H1 (cell line): ENCODE measurements at regions not wholly inside any gene's neighbourhood (a gene's known extent, or its start where the extent isn't known, plus 50 kb on each side); places are given as distances from the start of the nearest gene placed in this dataset.

ENCODE experiments used
- CTCF ChIA-PET: fragments of 300-600 bp; sonication (Branson Sonifier 250); formaldehyde crosslinking; loops from one replicate; lab custom pipeline; 2021; ENCODE audit not compliant: partially characterized antibody; lab: Charles Lee
- POLR2A ChIA-PET: fragments of 300-600 bp; sonication (Branson Sonifier 250); formaldehyde crosslinking; loops from one replicate; lab custom pipeline; 2021; ENCODE audit warnings: inconsistent platforms; ENCODE audit not compliant: partially characterized antibody; lab: Charles Lee
- DNase-seq, 2 experiments: peaks; one replicate each; pipeline versions ENCODE4 v3.0.0 to v3.0.0-alpha.2; 2010 to 2022; ENCODE audit warnings: low spot score in 2 of 2, low read depth in 1 of 2, mixed read lengths in 1 of 2
- FAIRE-seq: peaks from 2 replicates; lab custom pipeline; 2011; peaks lifted over from hg19 to GRCh38; lab: Jason Lieb, UNC
- H2AFZ ChIP-seq: 2 replicates; pipeline ENCODE4 v1.8.1; 2012; ENCODE audit warnings: low read length, inconsistent platforms
- H2AK5ac ChIP-seq: 2 replicates; pipeline ENCODE4 v1.6.1; 2013; ENCODE audit warnings: low read depth, low read length
- H2BK120ac ChIP-seq: replicated peaks from 2 replicates; pipeline ENCODE3; 2013; ENCODE audit warnings: low read depth, low read length, inconsistent platforms
- H2BK12ac ChIP-seq: 2 replicates; pipeline ENCODE4 v1.6.1; 2013; ENCODE audit warnings: low read depth, low read length
- H2BK15ac ChIP-seq: 2 replicates; pipeline ENCODE4 v1.6.1; 2013; ENCODE audit warnings: low read length
- H2BK20ac ChIP-seq: 2 replicates; pipeline ENCODE4 v1.6.1; 2013; ENCODE audit warnings: low read length
- H2BK5ac ChIP-seq: 2 replicates; pipeline ENCODE4 v1.6.1; 2013; ENCODE audit warnings: low read depth, low read length
- H3K14ac ChIP-seq: 2 replicates; pipeline ENCODE4 v1.6.1; 2013; ENCODE audit warnings: inconsistent platforms; ENCODE audit not compliant: insufficient read length
- H3K18ac ChIP-seq: 2 replicates; pipeline ENCODE4 v1.6.1; 2013; ENCODE audit warnings: low read length; ENCODE audit errors: extremely low read depth
- H3K23ac ChIP-seq: 2 replicates; pipeline ENCODE4 v1.6.1; 2013; ENCODE audit warnings: inconsistent platforms; ENCODE audit not compliant: insufficient read length
- H3K23me2 ChIP-seq: 2 replicates; pipeline ENCODE4 v1.6.1; 2013; ENCODE audit warnings: low read depth, low read length
- H3K27ac ChIP-seq: 2 replicates; pipeline ENCODE4 v1.6.1; 2011; ENCODE audit warnings: low read depth, low read length, inconsistent platforms
- H3K27me3 ChIP-seq, 4 experiments: replicated peaks in 1 of 4; 1 replicate in 1 of 4; 2 replicates in 3 of 4; pipeline versions ENCODE4 v1.6.1 to v1.8.1; 2011 to 2013; ENCODE audit warnings: low read length in 3 of 4, mild to moderate bottlenecking in 3 of 4, inconsistent platforms in 2 of 4, mixed read lengths in 2 of 4, moderate library complexity in 1 of 4; ENCODE audit not compliant: control insufficient read depth in 3 of 4, insufficient read depth in 3 of 4; ENCODE audit errors: extremely low read depth in 1 of 4
- H3K36me3 ChIP-seq, 4 experiments: 2 replicates each; pipeline versions ENCODE4 v1.6.1 to v1.8.1; 2011 to 2013; ENCODE audit warnings: mild to moderate bottlenecking in 4 of 4, low read length in 3 of 4, moderate library complexity in 2 of 4, control low read depth in 1 of 4, inconsistent platforms in 1 of 4; ENCODE audit not compliant: insufficient read depth in 4 of 4, control insufficient read depth in 2 of 4
- H3K4ac ChIP-seq: replicated peaks from 2 replicates; pipeline ENCODE3; 2013; ENCODE audit warnings: low read length, low read depth, mixed read lengths, inconsistent platforms; ENCODE audit not compliant: insufficient read length
- H3K4me1 ChIP-seq, 4 experiments: replicated peaks in 1 of 4; 1 replicate in 1 of 4; 2 replicates in 3 of 4; pipeline versions ENCODE4 v1.6.1 to v1.8.1; 2011 to 2013; ENCODE audit warnings: low read length in 3 of 4, inconsistent platforms in 2 of 4, mixed read lengths in 1 of 4; ENCODE audit not compliant: insufficient read depth in 4 of 4, control insufficient read depth in 3 of 4
- H3K4me2 ChIP-seq, 2 experiments: 2 replicates each; pipeline versions ENCODE4 v1.6.1 to v1.8.1; 2011 to 2013; ENCODE audit warnings: low read depth in 2 of 2, low read length in 2 of 2, control low read depth in 1 of 2, inconsistent platforms in 1 of 2, mild to moderate bottlenecking in 1 of 2; ENCODE audit not compliant: insufficient read depth in 1 of 2
- H3K4me3 ChIP-seq, 4 experiments: fragments of 200-600, 300-600 bp in 1 of 4; sonication (generic), shearing (Covaris generic), sonication (Bioruptor Twin) in 1 of 4; 2 replicates each; pipeline versions ENCODE4 v1.5.1 to v1.8.1; 2011 to 2016; ENCODE audit warnings: low read length in 4 of 4, low read depth in 3 of 4, control low read depth in 2 of 4, inconsistent platforms in 2 of 4, mild to moderate bottlenecking in 2 of 4, mixed read lengths in 1 of 4, moderate library complexity in 1 of 4; ENCODE audit not compliant: insufficient read depth in 2 of 4; ENCODE audit errors: extremely low read depth in 1 of 4
- H3K56ac ChIP-seq: replicated peaks from 2 replicates; pipeline ENCODE3; 2013; ENCODE audit warnings: low read depth, mild to moderate bottlenecking, mixed read lengths, low read length, inconsistent platforms; ENCODE audit not compliant: insufficient read length
- H3K79me1 ChIP-seq: 2 replicates; pipeline ENCODE4 v1.6.1; 2013; ENCODE audit warnings: low read depth, low read length, control low read depth
- H3K79me2 ChIP-seq, 2 experiments: 2 replicates each; pipeline versions ENCODE4 v1.6.1 to v1.8.1; 2012 to 2013; ENCODE audit warnings: low read length in 2 of 2, mild to moderate bottlenecking in 2 of 2, inconsistent platforms in 1 of 2; ENCODE audit not compliant: insufficient read depth in 2 of 2, control insufficient read depth in 1 of 2
- H3K9ac ChIP-seq, 4 experiments: replicated peaks in 1 of 4; 1 replicate in 1 of 4; 2 replicates in 3 of 4; pipeline versions ENCODE4 v1.6.1 to v1.8.1; 2011 to 2013; ENCODE audit warnings: low read depth in 3 of 4, low read length in 3 of 4, control low read depth in 2 of 4, mild to moderate bottlenecking in 2 of 4, moderate library complexity in 2 of 4, inconsistent platforms in 1 of 4; ENCODE audit errors: extremely low read depth in 1 of 4
- H3K9me3 ChIP-seq, 2 experiments: 2 replicates each; pipeline versions ENCODE4 v1.6.1 to v1.8.1; 2012 to 2013; ENCODE audit warnings: mild to moderate bottlenecking in 2 of 2, moderate library complexity in 2 of 2, control low read depth in 1 of 2, inconsistent platforms in 1 of 2, low read depth in 1 of 2, low read length in 1 of 2, mixed read lengths in 1 of 2; ENCODE audit not compliant: insufficient read depth in 2 of 2
- H4K20me1 ChIP-seq, 2 experiments: replicated peaks in 1 of 2; 2 replicates each; pipeline versions ENCODE3 to v1.8.1; 2011 to 2013; ENCODE audit warnings: inconsistent platforms in 2 of 2, low read length in 2 of 2, mild to moderate bottlenecking in 1 of 2; ENCODE audit not compliant: insufficient read depth in 2 of 2, control insufficient read depth in 1 of 2
- H4K5ac ChIP-seq: 2 replicates; pipeline ENCODE4 v1.6.1; 2013; ENCODE audit warnings: low read length, low read depth, mixed read lengths, inconsistent platforms; ENCODE audit not compliant: insufficient read length
- H4K8ac ChIP-seq: 2 replicates; pipeline ENCODE4 v1.8.0; 2013; ENCODE audit warnings: mild to moderate bottlenecking, moderate library complexity, low read length, inconsistent platforms; ENCODE audit not compliant: insufficient read depth; ENCODE audit errors: extremely low read depth
- H4K91ac ChIP-seq: replicated peaks from 2 replicates; pipeline ENCODE3; 2013; ENCODE audit warnings: low read length, mixed read lengths, inconsistent platforms; ENCODE audit not compliant: insufficient read length
- FOSL1 ChIP-seq: IDR thresholded peaks from 2 replicates; pipeline ENCODE4 v1.6.1; 2011; ENCODE audit warnings: mild to moderate bottlenecking, low read depth, low read length, moderate library complexity; ENCODE audit not compliant: insufficient read depth
- HDAC6 ChIP-seq: IDR thresholded peaks from one replicate; pipeline ENCODE4 v1.7.1; 2012; ENCODE audit warnings: low read depth, mild to moderate bottlenecking, inconsistent platforms, low read length, moderate library complexity
- RXRA ChIP-seq: IDR thresholded peaks from 2 replicates; pipeline ENCODE4 v1.6.1; 2011; ENCODE audit warnings: low read depth, mild to moderate bottlenecking, low read length, moderate library complexity; ENCODE audit not compliant: insufficient read depth
- TAF7 ChIP-seq: optimal IDR thresholded peaks from 2 replicates; pipeline ENCODE3; 2011; ENCODE audit warnings: low read depth, mild to moderate bottlenecking, inconsistent platforms, low read length, moderate library complexity, borderline replicate concordance
- USF2 ChIP-seq: IDR thresholded peaks from 2 replicates; pipeline ENCODE4 v1.6.1; 2011; ENCODE audit warnings: low read length, improper control_type of control experiment
- YY1 ChIP-seq: IDR thresholded peaks from 2 replicates; pipeline ENCODE4 v1.6.1; 2011; ENCODE audit warnings: low read depth, mild to moderate bottlenecking, low read length
- WGBS, 2 experiments: shearing (Covaris generic) in 1 of 2; methylation state at CpG; one replicate each; pipeline versions ENCODE4 v1.1.6 to v1.1.7; 2013 to 2015; ENCODE audit warnings: low lambda C conversion rate in 2 of 2, mixed read lengths in 2 of 2, inconsistent platforms in 1 of 2, low coverage in 1 of 2, missing lambda C conversion rate in 1 of 2; ENCODE audit not compliant: insufficient replicate concordance in 2 of 2, insufficient coverage in 1 of 2, insufficient read length in 1 of 2; ENCODE audit errors: extremely low coverage in 1 of 2, missing lambda C conversion rate in 1 of 2; 5-methylcytosine and 5-hydroxymethylcytosine counted together

- H3K4me3 ChIP-seq: no peak overlapping the region
- no peaks in the 10 kb centered on the region for H3K36me3 ChIP-seq
- no peak overlapping the region for H4K91ac ChIP-seq
- no peak for FAIRE-seq
- H3K79me2 ChIP-seq: no peaks in the 10 kb centered on the region
- no peak overlapping the region for H2BK12ac ChIP-seq
- H3K23me2 ChIP-seq: no peaks in the 10 kb centered on the region
- H3K79me1 ChIP-seq: no peaks in the 10 kb centered on the region
- no peaks in the 10 kb centered on the region for H3K27me3 ChIP-seq
- H4K5ac ChIP-seq: no peak overlapping the region
- no peak overlapping the region for H3K4me2 ChIP-seq
- H3K56ac ChIP-seq: no peak overlapping the region
- H2BK120ac ChIP-seq: no peak overlapping the region
- CTCF ChIA-PET: no interaction called here
- H3K14ac ChIP-seq: no peak overlapping the region
- no peak overlapping the region for H2AK5ac ChIP-seq
- no peak for TF ChIP-seq RXRA
- no peak for TF ChIP-seq USF2
- no peak for TF ChIP-seq FOSL1
- no peak for TF ChIP-seq TAF7
- TF ChIP-seq HDAC6: no peak
- no peak for TF ChIP-seq YY1
- no peaks in the 10 kb centered on the region for H3K9me3 ChIP-seq
- H2AFZ ChIP-seq: no peak overlapping the region
- H3K9ac ChIP-seq: no peak overlapping the region
- no peak overlapping the region for H3K27ac ChIP-seq
- H2BK5ac ChIP-seq: no peak overlapping the region
- no peak overlapping the region for H2BK20ac ChIP-seq
- no peaks in the 10 kb centered on the region for H3K4me1 ChIP-seq
- POLR2A ChIA-PET: no interaction called here
- WGBS, 2 experiments: 91% methylated on average over 11 of the region's 11 CpGs; no CpG with 5 or more reads in 1 of the 2 experiments
- no peak overlapping the region for H4K8ac ChIP-seq
- H3K18ac ChIP-seq: no peak overlapping the region
- no peak overlapping the region for H3K23ac ChIP-seq
- no peak overlapping the region for H2BK15ac ChIP-seq
- no peak overlapping the region for H3K4ac ChIP-seq
- DNase-seq: no peak
- no peaks in the 10 kb centered on the region for H4K20me1 ChIP-seq
Measured at GRCh38 chr7:156432018-156432417, 208.6 kb upstream of the RNF32 start.
